HepG2 (cell line): ENCODE measurements at regions not wholly inside any gene's neighbourhood (a gene's known extent, or its start where the extent isn't known, plus 50 kb on each side); places are given as distances from the start of the nearest gene placed in this dataset.

ENCODE experiments used
- ATAC-seq: fragments of 200-7000 bp; cut with Tn5 transposase; 3 replicates; pipeline ENCODE4 v1.9.1; 2020; ENCODE audit warnings: mild to moderate bottlenecking, moderate library complexity
- BruUV-seq: library from RNA; stranded (reverse); fragments of 400-500 nt; replicated peaks from 2 replicates; lab custom pipeline; 2021; lab: Mats Ljungman, UMichigan
- CTCF ChIA-PET: fragments of 300-600 bp; formaldehyde crosslinking; extraction: SDS; loops from one replicate; lab custom pipeline; 2021; ENCODE audit warnings: low total read pairs, inconsistent platforms, low intra/inter-chr PET ratio; lab: Yijun Ruan, JAX
- POLR2A ChIA-PET: fragments of 350-600 bp; sonication (Branson Sonifier 250); formaldehyde crosslinking; loops from one replicate; lab custom pipeline; 2020; ENCODE audit warnings: antibody characterized with exemption, inconsistent platforms; lab: Yijun Ruan, JAX
- DNase-seq: peaks from one replicate; pipeline ENCODE4 v3.0.0-alpha.2; 2015; ENCODE audit warnings: low spot score
- FAIRE-seq: peaks from 3 replicates; lab custom pipeline; 2011; peaks lifted over from hg19 to GRCh38; lab: Jason Lieb, UNC
- H2AFZ ChIP-seq: one replicate; pipeline ENCODE4 v1.6.1; 2011; ENCODE audit warnings: low read length, inconsistent platforms
- H3K27ac ChIP-seq: fragments of 300-600 bp; 3 replicates; pipeline ENCODE4 v1.8.0; 2011; ENCODE audit warnings: mixed run types, mild to moderate bottlenecking, mixed read lengths, low read length, inconsistent platforms; ENCODE audit not compliant: insufficient read depth; ENCODE audit errors: extremely low read length
- H3K27me3 ChIP-seq, 2 experiments: fragments of 200-600 bp in 1 of 2; 2 replicates in 1 of 2; 3 replicates in 1 of 2; pipeline versions ENCODE4 v1.6.0 to v1.8.0; 2011; ENCODE audit warnings: low read length in 2 of 2, mild to moderate bottlenecking in 2 of 2, moderate library complexity in 2 of 2, inconsistent platforms in 1 of 2; ENCODE audit not compliant: insufficient read depth in 2 of 2, control insufficient read depth in 1 of 2
- H3K36me3 ChIP-seq, 2 experiments: fragments of 200-600 bp in 1 of 2; replicated peaks in 1 of 2; 2 replicates in 1 of 2; 3 replicates in 1 of 2; pipeline versions ENCODE4 v1.5.1 to v1.8.0; 2011; ENCODE audit warnings: low read length in 2 of 2, inconsistent platforms in 1 of 2; ENCODE audit not compliant: insufficient read depth in 2 of 2, control insufficient read depth in 1 of 2
- H3K4me1 ChIP-seq: 2 replicates; pipeline ENCODE4 v1.5.1; 2012; ENCODE audit warnings: low read length, inconsistent platforms; ENCODE audit not compliant: insufficient read depth
- H3K4me2 ChIP-seq: 2 replicates; pipeline ENCODE4 v1.6.0; 2011; ENCODE audit warnings: low read depth, low read length, inconsistent platforms
- H3K4me3 ChIP-seq, 3 experiments: fragments of 200-600 bp in 1 of 3; sonication (generic), shearing (Covaris generic) in 1 of 3; replicated peaks in 1 of 3; 2 replicates each; pipeline ENCODE4 v1.5.1; 2011 to 2016; ENCODE audit warnings: low read length in 3 of 3, inconsistent platforms in 2 of 3, low read depth in 2 of 3, mild to moderate bottlenecking in 2 of 3, control low read depth in 1 of 3, mixed read lengths in 1 of 3; ENCODE audit not compliant: insufficient read depth in 1 of 3
- H3K79me2 ChIP-seq: one replicate; pipeline ENCODE4 v1.6.1; 2011; ENCODE audit warnings: low read length, inconsistent platforms; ENCODE audit not compliant: insufficient read depth
- H3K9ac ChIP-seq: 2 replicates; pipeline ENCODE4 v1.6.0; 2011; ENCODE audit warnings: mild to moderate bottlenecking, low read depth, low read length, inconsistent platforms; ENCODE audit not compliant: insufficient read depth
- H3K9me3 ChIP-seq: 2 replicates; pipeline ENCODE4 v1.5.1; 2012; ENCODE audit warnings: mild to moderate bottlenecking, low read length
- H4K20me1 ChIP-seq: 2 replicates; pipeline ENCODE4 v1.6.0; 2011; ENCODE audit warnings: inconsistent platforms, mild to moderate bottlenecking, low read length, moderate library complexity; ENCODE audit not compliant: insufficient read depth
- GPN1 ChIP-seq: sonication (generic); formaldehyde crosslinking; IDR thresholded peaks from 2 replicates; pipeline ENCODE4 v1.5.1; 2020; ENCODE audit warnings: missing genetic modification reagents, borderline replicate concordance
- HHEX ChIP-seq: IDR thresholded peaks from 2 replicates; pipeline ENCODE4 v1.6.1; 2016; ENCODE audit warnings: control low read depth
- HMGA1 ChIP-seq: sonication (generic); formaldehyde crosslinking; conservative IDR thresholded peaks from 2 replicates; pipeline ENCODE4 v1.4.0; 2020; ENCODE audit warnings: missing genetic modification reagents
- HOXA3 ChIP-seq: sonication (generic); formaldehyde crosslinking; IDR thresholded peaks from 2 replicates; pipeline ENCODE4 v1.5.0; 2020; ENCODE audit warnings: missing genetic modification reagents
- KLF11 ChIP-seq: IDR thresholded peaks from 2 replicates; pipeline ENCODE4 v1.6.1; 2016; ENCODE audit warnings: missing compliant biosample characterization
- MEIS2 ChIP-seq: sonication (generic); formaldehyde crosslinking; IDR thresholded peaks from 2 replicates; pipeline ENCODE4 v1.9.0; 2021; ENCODE audit warnings: mild to moderate bottlenecking, missing genetic modification reagents
- TCF7L2 ChIP-seq: IDR thresholded peaks from 2 replicates; pipeline ENCODE4 v1.6.1; 2011; ENCODE audit warnings: mild to moderate bottlenecking, low read depth, low read length, moderate library complexity
- XRCC5 ChIP-seq: fragments of 200-400 bp; formaldehyde crosslinking; optimal IDR thresholded peaks from 2 replicates; pipeline ENCODE3; 2017; ENCODE audit warnings: mild to moderate bottlenecking, low read length
- ZC3H13 ChIP-seq: sonication (generic); formaldehyde crosslinking; IDR thresholded peaks from 2 replicates; pipeline ENCODE4 v1.8.1; 2023; ENCODE audit warnings: mild to moderate bottlenecking, missing genetic modification reagents, moderate library complexity
- ZMAT3 ChIP-seq: sonication (generic); formaldehyde crosslinking; conservative IDR thresholded peaks from 2 replicates; pipeline ENCODE4 v1.7.0; 2021; ENCODE audit warnings: missing genetic modification reagents
- ZMYM4 ChIP-seq: sonication (generic); formaldehyde crosslinking; IDR thresholded peaks from 2 replicates; pipeline ENCODE4 v1.8.1; 2023; ENCODE audit warnings: mild to moderate bottlenecking, missing genetic modification reagents
- ZNF607 ChIP-seq: sonication (generic); formaldehyde crosslinking; IDR thresholded peaks from 2 replicates; pipeline ENCODE4 v1.5.1; 2020; ENCODE audit warnings: missing genetic modification reagents, mild to moderate bottlenecking, borderline replicate concordance
- ZSCAN9 ChIP-seq: IDR thresholded peaks from 2 replicates; pipeline ENCODE4 v1.6.1; 2016; ENCODE audit warnings: borderline replicate concordance
- WGBS: methylation state at CpG from one replicate; pipeline ENCODE4 v1.1.6; 2017; ENCODE audit warnings: low lambda C conversion rate; 5-methylcytosine and 5-hydroxymethylcytosine counted together
- in situ Hi-C: cut with HindIII; loops from 2 replicates; pipeline ENCODE4 v1.10.0; 2017; ENCODE audit warnings: low pct_unique_long_range_greater_than_20kb; ENCODE audit not compliant: extremely low pct_ligation_motif_present
- intact Hi-C: fragments of 100-400 bp; cut with micrococcal nuclease; formaldehyde crosslinking; loops from one replicate; pipeline ENCODE4 v1.10.0; 2022; ENCODE audit not compliant: unreplicated experiment
- TF ChIP-seq, protein P1 (sequence below): sonication (generic); formaldehyde crosslinking; IDR thresholded peaks from 2 replicates; pipeline ENCODE4 v1.4.0; 2020; ENCODE audit warnings: mild to moderate bottlenecking, low read depth, missing genetic modification reagents
- TF ChIP-seq, protein P2 (sequence below): sonication (generic); formaldehyde crosslinking; IDR thresholded peaks from 2 replicates; pipeline ENCODE4 v1.4.0; 2020; ENCODE audit warnings: missing genetic modification reagents
- TF ChIP-seq, protein P3 (sequence below): sonication (generic); formaldehyde crosslinking; IDR thresholded peaks from 2 replicates; pipeline ENCODE4 v1.4.0; 2020; ENCODE audit warnings: missing genetic modification reagents, borderline replicate concordance
- TF ChIP-seq, protein P4 (sequence below): sonication (generic); formaldehyde crosslinking; IDR thresholded peaks from 2 replicates; pipeline ENCODE4 v1.4.0; 2020; ENCODE audit warnings: mild to moderate bottlenecking, missing genetic modification reagents

DNA sequence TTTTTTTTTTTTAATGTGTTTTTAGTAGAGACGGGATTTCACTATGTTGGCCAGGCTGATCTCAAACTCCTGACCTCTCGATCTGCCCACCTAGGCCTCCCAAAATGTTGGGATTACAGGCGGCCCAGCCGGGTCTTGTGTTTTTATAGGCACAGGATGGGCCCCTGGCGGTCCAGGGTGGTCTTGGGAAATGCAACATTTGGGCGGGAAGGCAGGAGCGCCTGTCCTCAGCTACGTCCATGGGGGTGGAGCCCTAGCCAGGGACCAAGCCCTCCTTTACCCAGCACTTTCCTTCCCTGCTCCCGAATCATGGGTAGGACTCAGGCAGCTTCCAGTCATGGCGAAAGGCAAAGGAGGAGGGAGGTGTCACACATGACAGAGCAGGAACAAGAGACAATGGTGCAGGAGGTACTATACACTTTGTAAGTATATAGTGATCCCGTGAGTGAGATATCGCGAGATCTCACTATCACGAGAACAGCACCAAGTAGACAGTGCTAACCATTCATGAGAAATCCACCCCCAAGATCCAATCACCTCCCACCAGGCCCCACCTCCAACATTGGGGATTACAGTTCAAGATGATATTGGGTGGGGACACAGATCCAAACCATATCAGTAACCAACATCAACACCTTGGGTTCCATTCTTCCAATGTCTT, 226.7 kb upstream of the WSCD1 start:
- intact Hi-C loops (no loop called here), in situ Hi-C loops (no loop called here)
- ChIA-PET POLR2A (no interaction called here), CTCF (no interaction called here)
- no peak for FAIRE-seq
- Histone ChIP-seq H3K4me1 (no peaks in the 10 kb centered on the region), H3K27me3 (no peaks in the 10 kb centered on the region), H3K4me2 (no peak overlapping the region), H3K79me2 (no peaks in the 10 kb centered on the region), H3K27ac (no peak overlapping the region), H3K36me3 (no peaks in the 10 kb centered on the region), H3K9ac (no peak overlapping the region), H3K4me3 (no peak overlapping the region), H3K9me3 (no peaks in the 10 kb centered on the region), H2AFZ (no peak overlapping the region), H4K20me1 (no peaks in the 10 kb centered on the region)
- no peak for ATAC-seq
- TF ChIP-seq ZMYM4 (CRISPR knock-in tag) (no peak), GPN1 (CRISPR knock-in tag) (no peak), MEIS2 (CRISPR knock-in tag) (no peak), ZC3H13 (CRISPR knock-in tag) (no peak), ZSCAN9 (CRISPR knock-in tag) (no peak), ZNF607 (CRISPR knock-in tag) (no peak), ZMAT3 (CRISPR knock-in tag) (no peak), HHEX (CRISPR knock-in tag) (no peak), TCF7L2 (no peak), XRCC5 (no peak), HMGA1 (CRISPR knock-in tag) (no peak), HOXA3 (CRISPR knock-in tag) (no peak), KLF11 (no peak)
- TF ChIP-seq, protein P1, sequence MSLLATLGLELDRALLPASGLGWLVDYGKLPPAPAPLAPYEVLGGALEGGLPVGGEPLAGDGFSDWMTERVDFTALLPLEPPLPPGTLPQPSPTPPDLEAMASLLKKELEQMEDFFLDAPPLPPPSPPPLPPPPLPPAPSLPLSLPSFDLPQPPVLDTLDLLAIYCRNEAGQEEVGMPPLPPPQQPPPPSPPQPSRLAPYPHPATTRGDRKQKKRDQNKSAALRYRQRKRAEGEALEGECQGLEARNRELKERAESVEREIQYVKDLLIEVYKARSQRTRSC (CRISPR knock-in tag), result no peak
- TF ChIP-seq, protein P2, sequence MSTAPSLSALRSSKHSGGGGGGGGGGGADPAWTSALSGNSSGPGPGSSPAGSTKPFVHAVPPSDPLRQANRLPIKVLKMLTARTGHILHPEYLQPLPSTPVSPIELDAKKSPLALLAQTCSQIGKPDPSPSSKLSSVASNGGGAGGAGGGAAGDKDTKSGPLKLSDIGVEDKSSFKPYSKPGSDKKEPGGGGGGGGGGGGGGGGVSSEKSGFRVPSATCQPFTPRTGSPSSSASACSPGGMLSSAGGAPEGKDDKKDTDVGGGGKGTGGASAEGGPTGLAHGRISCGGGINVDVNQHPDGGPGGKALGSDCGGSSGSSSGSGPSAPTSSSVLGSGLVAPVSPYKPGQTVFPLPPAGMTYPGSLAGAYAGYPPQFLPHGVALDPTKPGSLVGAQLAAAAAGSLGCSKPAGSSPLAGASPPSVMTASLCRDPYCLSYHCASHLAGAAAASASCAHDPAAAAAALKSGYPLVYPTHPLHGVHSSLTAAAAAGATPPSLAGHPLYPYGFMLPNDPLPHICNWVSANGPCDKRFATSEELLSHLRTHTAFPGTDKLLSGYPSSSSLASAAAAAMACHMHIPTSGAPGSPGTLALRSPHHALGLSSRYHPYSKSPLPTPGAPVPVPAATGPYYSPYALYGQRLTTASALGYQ (CRISPR knock-in tag), result no peak
- TF ChIP-seq, protein P3, sequence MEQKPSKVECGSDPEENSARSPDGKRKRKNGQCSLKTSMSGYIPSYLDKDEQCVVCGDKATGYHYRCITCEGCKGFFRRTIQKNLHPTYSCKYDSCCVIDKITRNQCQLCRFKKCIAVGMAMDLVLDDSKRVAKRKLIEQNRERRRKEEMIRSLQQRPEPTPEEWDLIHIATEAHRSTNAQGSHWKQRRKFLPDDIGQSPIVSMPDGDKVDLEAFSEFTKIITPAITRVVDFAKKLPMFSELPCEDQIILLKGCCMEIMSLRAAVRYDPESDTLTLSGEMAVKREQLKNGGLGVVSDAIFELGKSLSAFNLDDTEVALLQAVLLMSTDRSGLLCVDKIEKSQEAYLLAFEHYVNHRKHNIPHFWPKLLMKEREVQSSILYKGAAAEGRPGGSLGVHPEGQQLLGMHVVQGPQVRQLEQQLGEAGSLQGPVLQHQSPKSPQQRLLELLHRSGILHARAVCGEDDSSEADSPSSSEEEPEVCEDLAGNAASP (CRISPR knock-in tag), result no peak
- TF ChIP-seq, protein P4, sequence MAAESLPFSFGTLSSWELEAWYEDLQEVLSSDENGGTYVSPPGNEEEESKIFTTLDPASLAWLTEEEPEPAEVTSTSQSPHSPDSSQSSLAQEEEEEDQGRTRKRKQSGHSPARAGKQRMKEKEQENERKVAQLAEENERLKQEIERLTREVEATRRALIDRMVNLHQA (CRISPR knock-in tag), result no peak
- DNase-seq, result no peak
- BruUV-seq, result no TSS peak
- 64% methylated on average over 11 of the region's 14 CpGs for WGBS
